Lower lobe of right lung (tissue), 2 donors: ENCODE measurements at regions not wholly inside any gene's neighbourhood (a gene's known extent, or its start where the extent isn't known, plus 50 kb on each side); places are given as distances from the start of the nearest gene placed in this dataset.
"Not testable (repeated sequence)": the region's sequence is repeated elsewhere in the genome, so short reads cannot be mapped to it uniquely, and the experiment has no call there.

Experiments used
- ATAC-seq, 2 donors: fragments of 200-7000 bp; cut with Tn5 transposase; one replicate each; pipeline ENCODE4 v1.9.1; 2020 to 2022; ENCODE audit warnings: mild to moderate bottlenecking in 2 of 2, moderate library complexity in 2 of 2
- DNase-seq: peaks from one replicate; pipeline ENCODE4 v3.0.0-alpha.2; 2020
- H3K27ac ChIP-seq: fragments of 200-600 bp; one replicate; pipeline ENCODE4 v1.8.0; 2022
- H3K27me3 ChIP-seq: fragments of 200-600 bp; one replicate; pipeline ENCODE4 v1.8.0; 2022; ENCODE audit warnings: low read depth
- H3K36me3 ChIP-seq: fragments of 200-600 bp; one replicate; pipeline ENCODE4 v1.8.0; 2022; ENCODE audit warnings: mild to moderate bottlenecking
- H3K4me1 ChIP-seq: fragments of 200-600 bp; one replicate; pipeline ENCODE4 v1.8.0; 2022
- H3K4me3 ChIP-seq: fragments of 200-600 bp; one replicate; pipeline ENCODE4 v1.8.0; 2022; ENCODE audit warnings: mild to moderate bottlenecking
- H3K9me3 ChIP-seq: fragments of 200-600 bp; one replicate; pipeline ENCODE4 v1.8.0; 2022
- CTCF ChIP-seq: fragments of 200-600 bp; IDR thresholded peaks from one replicate; pipeline ENCODE4 v1.8.0; 2022; ENCODE audit warnings: antibody characterized with exemption, mild to moderate bottlenecking
- intact Hi-C: fragments of 100-400 bp; cut with DNase I; formaldehyde crosslinking; loops from one replicate; pipeline ENCODE4 v1.11.0; 2022
- donor health status: DM: no; HTN: yes; CAD: no; lungs with severe emphysema.

GRCh38 chr2:194815475-194815874, 841.6 kb upstream of the SLC39A10 start:
- H3K27ac ChIP-seq: no peak overlapping the region
- intact Hi-C loops: no loop called here
- H3K4me3 ChIP-seq: no peak overlapping the region
- DNase-seq: no peak
- no peaks in the 10 kb centered on the region for H3K4me1 ChIP-seq
- H3K27me3 ChIP-seq: no peaks in the 10 kb centered on the region
- no peak for ATAC-seq
- no peaks in the 10 kb centered on the region for H3K9me3 ChIP-seq
- H3K36me3 ChIP-seq: no peaks in the 10 kb centered on the region
- no peak for TF ChIP-seq CTCF

- Histone ChIP-seq H3K27me3 (no peaks in the 10 kb centered on the region), H3K4me1 (no peaks in the 10 kb centered on the region), H3K36me3 (no peaks in the 10 kb centered on the region), H3K4me3 (no peak overlapping the region), H3K27ac (no peak overlapping the region), H3K9me3 (no peaks in the 10 kb centered on the region)
- ATAC-seq: no peak
- no peak for DNase-seq
- no peak for TF ChIP-seq CTCF
- intact Hi-C loops: no loop called here
Observed at GRCh38 chr2:194802589-194802988, 854.4 kb upstream of the SLC39A10 start.

- H3K4me1 ChIP-seq, intact Hi-C loops, H3K27ac ChIP-seq, DNase-seq, H3K36me3 ChIP-seq, H3K27me3 ChIP-seq, ATAC-seq, H3K4me3 ChIP-seq, H3K9me3 ChIP-seq: not testable (repeated sequence)
Observed at GRCh38 chr2:194787071-194787470, 870.0 kb upstream of the SLC39A10 start.

- DNase-seq, ATAC-seq, H3K4me1 ChIP-seq, H3K36me3 ChIP-seq, intact Hi-C loops, H3K27me3 ChIP-seq, H3K4me3 ChIP-seq, H3K9me3 ChIP-seq, H3K27ac ChIP-seq: not testable (repeated sequence)
Observed at GRCh38 chr2:194771394-194771793, 885.6 kb upstream of the SLC39A10 start.

GRCh38 chr2:194769030-194769429, 888.0 kb upstream of the SLC39A10 start:
- no peak for ATAC-seq
- intact Hi-C loops: no loop called here
- no peak for TF ChIP-seq CTCF

GRCh38 chr2:194765723-194766122, 891.3 kb upstream of the SLC39A10 start:
- Histone ChIP-seq H3K27ac (no peak overlapping the region), H3K4me3 (no peak overlapping the region), H3K4me1 (no peaks in the 10 kb centered on the region), H3K36me3 (no peaks in the 10 kb centered on the region), H3K27me3 (no peaks in the 10 kb centered on the region), H3K9me3 (no peaks in the 10 kb centered on the region)
- no peak for ATAC-seq
- TF ChIP-seq CTCF: no peak
- no peak for DNase-seq
- intact Hi-C loops: no loop called here

More at GRCh38 chr2:194769030-194769429, 888.0 kb upstream of the SLC39A10 start:
- no peak overlapping the region for H3K4me3 ChIP-seq
- no peaks in the 10 kb centered on the region for H3K4me1 ChIP-seq
- no peaks in the 10 kb centered on the region for H3K9me3 ChIP-seq
- H3K27me3 ChIP-seq: no peaks in the 10 kb centered on the region
- H3K27ac ChIP-seq: no peak overlapping the region
- no peaks in the 10 kb centered on the region for H3K36me3 ChIP-seq
- DNase-seq: no peak

GRCh38 chr2:194750926-194751325, 906.1 kb upstream of the SLC39A10 start:
- no peak overlapping the region for H3K27ac ChIP-seq
- H3K9me3 ChIP-seq: no peaks in the 10 kb centered on the region
- no peak overlapping the region for H3K4me3 ChIP-seq
- TF ChIP-seq CTCF: no peak
- H3K4me1 ChIP-seq: no peaks in the 10 kb centered on the region
- no peaks in the 10 kb centered on the region for H3K27me3 ChIP-seq
- intact Hi-C loops: no loop called here
- DNase-seq (no peak), ATAC-seq (no peak)
- no peaks in the 10 kb centered on the region for H3K36me3 ChIP-seq
